B cell (primary cell): ENCODE measurements at regions not wholly inside any gene's neighbourhood (a gene's known extent, or its start where the extent isn't known, plus 50 kb on each side); places are given as distances from the start of the nearest gene placed in this dataset.

ENCODE experiments used
- ATAC-seq: fragments of 200-7000 bp; cut with Tn5 transposase; one replicate; pipeline ENCODE4 v1.10.0; 2021; ENCODE audit warnings: low read depth, mild to moderate bottlenecking, moderate number of reproducible peaks, moderate library complexity
- CTCF ChIA-PET: fragments of 350-600 bp; sonication (Branson Sonifier 250); formaldehyde crosslinking; loops from one replicate; lab custom pipeline; 2021; ENCODE audit warnings: antibody characterized with exemption, inconsistent platforms; lab: Charles Lee
- POLR2A ChIA-PET: fragments of 350-600 bp; sonication (Branson Sonifier 250); formaldehyde crosslinking; loops from one replicate; lab custom pipeline; 2021; ENCODE audit warnings: antibody characterized with exemption; lab: Charles Lee
- DNase-seq: peaks from one replicate; pipeline ENCODE4 v3.0.0; 2013
- H2AFZ ChIP-seq: 2 replicates; pipeline ENCODE4 v1.6.1; 2012; ENCODE audit warnings: mild to moderate bottlenecking, low read depth, low read length; ENCODE audit not compliant: insufficient read depth, poor library complexity, severe bottlenecking
- H3K27ac ChIP-seq, 2 donors: 1 replicate in 1 of 2; 2 replicates in 1 of 2; pipeline ENCODE4 v1.5.1; 2012 to 2013; ENCODE audit warnings: low read length in 2 of 2, mild to moderate bottlenecking in 2 of 2, moderate library complexity in 1 of 2
- H3K27me3 ChIP-seq, 4 experiments: fragments of 200-600 bp in 1 of 4; sonication (generic) in 1 of 4; replicated peaks in 1 of 4; 1 replicate in 2 of 4; 2 replicates in 2 of 4; pipeline versions ENCODE4 v1.6.1 to v1.7.0; 2013 to 2016; ENCODE audit warnings: low read length in 3 of 4, mild to moderate bottlenecking in 2 of 4, mixed read lengths in 1 of 4, moderate library complexity in 1 of 4; ENCODE audit not compliant: insufficient read depth in 4 of 4, control insufficient read depth in 3 of 4; ENCODE audit errors: control extremely low read depth in 1 of 4
- H3K36me3 ChIP-seq, 2 experiments: replicated peaks in 1 of 2; 1 replicate in 1 of 2; 2 replicates in 1 of 2; pipeline versions ENCODE4 v1.6.1 to v1.7.1; 2013; ENCODE audit warnings: low read length in 1 of 2; ENCODE audit not compliant: insufficient read depth in 2 of 2, control insufficient read depth in 1 of 2; ENCODE audit errors: control extremely low read depth in 1 of 2, extremely low read depth in 1 of 2
- H3K4me1 ChIP-seq, 2 donors: fragments of 200-600 bp in 1 of 2; sonication (generic) in 1 of 2; 1 replicate in 1 of 2; 2 replicates in 1 of 2; pipeline versions ENCODE4 v1.5.1 to v1.6.1; 2013 to 2017; ENCODE audit warnings: low read length in 2 of 2; ENCODE audit not compliant: control insufficient read depth in 2 of 2, insufficient read depth in 2 of 2
- H3K4me2 ChIP-seq: replicated peaks from 2 replicates; pipeline ENCODE3; 2012; ENCODE audit warnings: mild to moderate bottlenecking, low read depth, low read length; ENCODE audit not compliant: poor library complexity, severe bottlenecking
- H3K4me3 ChIP-seq, 5 experiments: fragments of 200-600 bp in 1 of 5; sonication (generic) in 1 of 5; 1 replicate in 3 of 5; 2 replicates in 2 of 5; pipeline versions ENCODE4 v1.5.1 to v1.7.0; 2011 to 2016; ENCODE audit warnings: low read length in 4 of 5, mild to moderate bottlenecking in 4 of 5, low read depth in 2 of 5, control low read depth in 1 of 5, moderate library complexity in 1 of 5; ENCODE audit not compliant: insufficient read depth in 1 of 5; ENCODE audit errors: control extremely low read depth in 1 of 5, extremely low read depth in 1 of 5
- H3K79me2 ChIP-seq: fragments of 200-600 bp; sonication (generic); one replicate; pipeline ENCODE4 v1.6.0; 2016; ENCODE audit warnings: low read length; ENCODE audit not compliant: control insufficient read depth, insufficient read depth
- H3K9ac ChIP-seq: fragments of 200-600 bp; sonication (generic); 2 replicates; pipeline ENCODE4 v1.6.1; 2017; ENCODE audit warnings: mild to moderate bottlenecking, low read length, moderate library complexity
- H3K9me3 ChIP-seq, 3 donors: one replicate each; pipeline versions ENCODE4 v1.6.1 to v1.7.1; 2013; ENCODE audit warnings: low read length in 2 of 3; ENCODE audit not compliant: control insufficient read depth in 2 of 3, insufficient read depth in 1 of 3; ENCODE audit errors: control extremely low read depth in 1 of 3
- H4K20me1 ChIP-seq: 2 replicates; pipeline ENCODE4 v1.6.0; 2012; ENCODE audit warnings: mild to moderate bottlenecking, low read length; ENCODE audit not compliant: insufficient read depth, control insufficient read depth, poor library complexity, severe bottlenecking
- H3K27ac Mint-ChIP-seq: one replicate; pipeline ENCODE4 v1.8.0; 2021; ENCODE audit warnings: mixed read lengths
- H3K27me3 Mint-ChIP-seq: one replicate; pipeline ENCODE4 v1.8.0; 2021; ENCODE audit warnings: mixed read lengths
- H3K4me1 Mint-ChIP-seq: one replicate; pipeline ENCODE4 v1.8.0; 2021; ENCODE audit warnings: mixed read lengths
- H3K4me3 Mint-ChIP-seq: one replicate; pipeline ENCODE4 v1.8.0; 2021; ENCODE audit warnings: mixed read lengths
- H3K9me3 Mint-ChIP-seq: one replicate; pipeline ENCODE4 v1.8.0; 2022; ENCODE audit warnings: mixed read lengths; ENCODE audit not compliant: insufficient read depth
- CTCF ChIP-seq: fragments of 200-600 bp; IDR thresholded peaks from one replicate; pipeline ENCODE4 v1.8.0; 2022; ENCODE audit warnings: antibody characterized with exemption, mild to moderate bottlenecking
- EZH2 ChIP-seq: IDR thresholded peaks from 2 replicates; pipeline ENCODE4 v1.6.1; 2012; ENCODE audit warnings: borderline replicate concordance, low read depth, mild to moderate bottlenecking, moderate library complexity, low read length; ENCODE audit not compliant: insufficient read depth, poor library complexity, severe bottlenecking
- WGBS: methylation state at CpG from one replicate; pipeline ENCODE4 v1.1.5; 2013; ENCODE audit warnings: missing lambda C conversion rate; ENCODE audit not compliant: insufficient coverage; 5-methylcytosine and 5-hydroxymethylcytosine counted together
- intact Hi-C: fragments of 100-400 bp; cut with micrococcal nuclease; formaldehyde crosslinking; loops from one replicate; pipeline ENCODE4 v1.10.0; 2022

DNA sequence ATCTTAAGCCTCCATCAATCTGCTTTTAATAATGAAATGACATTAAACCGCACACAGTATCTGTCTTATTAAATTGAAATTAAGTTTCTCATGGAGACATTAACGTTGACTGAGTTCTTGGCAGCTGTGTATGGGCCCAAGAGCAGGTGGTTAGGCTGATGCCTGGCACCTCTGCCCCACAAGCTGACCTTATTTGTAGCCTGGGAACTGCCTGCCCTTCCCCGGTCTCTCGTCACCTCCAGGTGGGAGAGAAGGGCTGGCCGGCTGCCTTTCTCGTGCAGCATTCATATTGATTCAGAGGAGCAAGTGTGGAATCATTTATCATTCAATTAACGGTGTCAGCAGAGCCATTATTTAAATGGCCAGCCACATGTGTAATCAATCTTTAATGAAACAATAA is 53.0 kb upstream of the FCN1 start:
- WGBS, result 61% methylated on average over 3 of the region's 7 CpGs
- CTCF ChIA-PET, result no interaction called here
- H3K27ac ChIP-seq, result no peak overlapping the region
- no peak overlapping the region for H3K27ac Mint-ChIP-seq
- no peak overlapping the region for H3K4me3 Mint-ChIP-seq
- H3K9ac ChIP-seq, result no peak overlapping the region
- TF ChIP-seq EZH2 (no peak), CTCF (no peak)
- no peaks in the 10 kb centered on the region for H3K4me1 ChIP-seq
- ATAC-seq (no peak), DNase-seq (no peak)
- no peak overlapping the region for H3K4me2 ChIP-seq
- intact Hi-C loops, result no loop called here
- no peaks in the 10 kb centered on the region for H4K20me1 ChIP-seq
- H3K79me2 ChIP-seq, result no peaks in the 10 kb centered on the region
- H3K9me3 ChIP-seq, result no peaks in the 10 kb centered on the region
- no peak overlapping the region for H2AFZ ChIP-seq
- H3K9me3 Mint-ChIP-seq, result no peaks in the 10 kb centered on the region
- no peaks in the 10 kb centered on the region for H3K4me1 Mint-ChIP-seq
- no peaks in the 10 kb centered on the region for H3K36me3 ChIP-seq
- no peak overlapping the region for H3K4me3 ChIP-seq
- H3K27me3 Mint-ChIP-seq, result peaks cover 25% of the 10 kb centered on the region
- H3K27me3 ChIP-seq, result peaks cover 0 to 11% (median 0%) of the 10 kb centered on the region in 4 experiments
- POLR2A ChIA-PET, result no interaction called here

- CTCF ChIA-PET, result no interaction called here
- 88% methylated on average over 7 of the region's 7 CpGs for WGBS
- no peaks in the 10 kb centered on the region for H4K20me1 ChIP-seq
Measured at GRCh38 chr9:134971196-134971595, 53.5 kb upstream of the FCN1 start.

More at GRCh38 chr9:134971196-134971595, 53.5 kb upstream of the FCN1 start:
- H3K9ac ChIP-seq, result no peak overlapping the region
- H3K9me3 Mint-ChIP-seq, result no peaks in the 10 kb centered on the region
- no peaks in the 10 kb centered on the region for H3K79me2 ChIP-seq
- H3K27me3 Mint-ChIP-seq, result peaks cover 25% of the 10 kb centered on the region
- peaks cover 0 to 8% (median 0%) of the 10 kb centered on the region in 4 experiments for H3K27me3 ChIP-seq
- no peak overlapping the region for H3K27ac ChIP-seq
- no peaks in the 10 kb centered on the region for H3K4me1 Mint-ChIP-seq
- H3K9me3 ChIP-seq, result no peaks in the 10 kb centered on the region
- H3K27ac Mint-ChIP-seq, result no peak overlapping the region
- H3K36me3 ChIP-seq, result no peaks in the 10 kb centered on the region
- no peak overlapping the region for H3K4me2 ChIP-seq
- H3K4me3 ChIP-seq, result no peak overlapping the region
- H3K4me3 Mint-ChIP-seq, result no peak overlapping the region
- DNase-seq, result no peak
- ATAC-seq, result no peak
- intact Hi-C loops, result no loop called here
- POLR2A ChIA-PET, result no interaction called here
- no peak overlapping the region for H2AFZ ChIP-seq
- no peaks in the 10 kb centered on the region for H3K4me1 ChIP-seq
- TF ChIP-seq EZH2 (no peak), CTCF (no peak)
